HepG2 (cell line): ENCODE measurements at regions not wholly inside any gene's neighbourhood (a gene's known extent, or its start where the extent isn't known, plus 50 kb on each side); places are given as distances from the start of the nearest gene placed in this dataset.

Experiments
- CREB1 ChIP-seq, 2 experiments: fragments of 450-650 bp in 1 of 2; IDR thresholded peaks; 2 replicates each; pipeline ENCODE4 v1.6.1; 2016 to 2017; ENCODE audit warnings: control low read depth in 1 of 2, mild to moderate bottlenecking in 1 of 2, missing compliant biosample characterization in 1 of 2, missing genetic modification characterization in 1 of 2
- DNMT1 ChIP-seq: sonication (generic); formaldehyde crosslinking; IDR thresholded peaks from 2 replicates; pipeline ENCODE4 v1.5.1; 2020; ENCODE audit warnings: mild to moderate bottlenecking, missing genetic modification reagents
- EP300 ChIP-seq, 3 experiments: sonication (generic) in 1 of 3; formaldehyde crosslinking in 1 of 3; IDR thresholded peaks; 2 replicates each; pipeline versions ENCODE4 v1.5.1 to v1.6.1; 2011 to 2020; ENCODE audit warnings: low read depth in 2 of 3, low read length in 2 of 3, borderline replicate concordance in 1 of 3, improper control_type of control experiment in 1 of 3, mild to moderate bottlenecking in 1 of 3, missing genetic modification reagents in 1 of 3, moderate library complexity in 1 of 3
- JUN ChIP-seq: sonication (generic); formaldehyde crosslinking; IDR thresholded peaks from 2 replicates; pipeline ENCODE4 v1.4.0; 2020; ENCODE audit warnings: mild to moderate bottlenecking, missing genetic modification reagents
- ZNF567 ChIP-seq: sonication (generic); formaldehyde crosslinking; IDR thresholded peaks from 2 replicates; pipeline ENCODE4 v1.8.1; 2023; ENCODE audit warnings: mild to moderate bottlenecking, missing genetic modification reagents, borderline replicate concordance
- TF ChIP-seq, protein P1 (sequence below): sonication (generic); formaldehyde crosslinking; IDR thresholded peaks from 2 replicates; pipeline ENCODE4 v1.4.0; 2020; ENCODE audit warnings: missing genetic modification reagents

DNA sequence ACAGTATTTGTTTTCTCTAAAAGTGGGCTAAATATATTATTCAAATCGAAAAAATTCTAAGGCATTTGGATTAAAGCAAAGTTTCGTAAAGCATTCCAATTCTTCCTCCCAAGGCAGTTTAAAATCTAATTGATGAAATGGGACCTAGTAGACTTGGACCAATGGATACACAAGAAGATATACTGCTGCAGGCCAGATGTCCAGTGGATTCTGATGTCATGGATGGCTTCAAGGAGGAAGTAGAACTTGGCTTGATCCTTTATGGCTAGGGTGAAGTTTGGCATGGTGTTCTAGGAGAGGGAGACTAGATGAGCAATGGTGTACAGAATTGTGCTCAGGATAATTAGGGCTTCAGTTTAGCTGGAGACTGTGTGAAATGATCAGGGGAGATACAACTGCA is 559.5 kb upstream of the MMS22L start:
- TF ChIP-seq EP300 (IDR thresholded peaks at IDR 0.05; ENCODE audit: low read depth in 2 of 2, low read length in 2 of 2) (no peak), EP300 (CRISPR knock-in tag; IDR thresholded peaks at IDR 0.05; ENCODE audit: borderline replicate concordance) (no peak), JUN (CRISPR knock-in tag) (no peak), DNMT1 (CRISPR knock-in tag) (no peak), ZNF567 (CRISPR knock-in tag) (no peak), CREB1 (IDR thresholded peaks at IDR 0.05) (no peak), CREB1 (CRISPR knock-in tag; IDR thresholded peaks at IDR 0.05) (no peak)
- TF ChIP-seq, protein P1, sequence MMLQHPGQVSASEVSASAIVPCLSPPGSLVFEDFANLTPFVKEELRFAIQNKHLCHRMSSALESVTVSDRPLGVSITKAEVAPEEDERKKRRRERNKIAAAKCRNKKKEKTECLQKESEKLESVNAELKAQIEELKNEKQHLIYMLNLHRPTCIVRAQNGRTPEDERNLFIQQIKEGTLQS (CRISPR knock-in tag): no peak
